C4-2B (cell line): ENCODE measurements at regions not wholly inside any gene's neighbourhood (a gene's known extent, or its start where the extent isn't known, plus 50 kb on each side); places are given as distances from the start of the nearest gene placed in this dataset.

ENCODE experiments used
- ZFX ChIP-seq: fragments of 450-650 bp; IDR thresholded peaks from 2 replicates; pipeline ENCODE4 v1.6.1; 2017
- TF ChIP-seq, protein P1 (sequence below): fragments of 450-650 bp; conservative IDR thresholded peaks from 2 replicates; pipeline ENCODE4 v1.5.1; 2017; ENCODE audit warnings: mild to moderate bottlenecking

DNA sequence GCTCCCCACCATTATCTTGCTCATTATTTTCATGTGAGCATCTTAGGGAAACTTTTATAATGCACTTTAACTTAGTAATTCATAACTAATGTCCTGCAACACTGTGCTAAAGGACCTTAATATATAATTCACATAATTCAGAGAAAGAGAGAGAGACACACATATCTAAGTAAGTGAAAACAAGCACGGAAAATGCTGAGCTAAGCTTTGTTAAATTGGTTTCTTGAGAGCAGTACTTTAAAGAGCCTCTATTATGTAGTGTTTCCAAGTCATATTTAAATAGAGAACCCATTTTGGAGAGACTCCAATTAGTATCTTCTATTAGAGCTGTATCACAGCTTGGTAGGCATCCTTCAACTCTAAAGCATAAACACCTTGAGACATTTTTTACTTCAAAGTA, 354.1 kb upstream of the SOX14 start:
- TF ChIP-seq, protein P1, sequence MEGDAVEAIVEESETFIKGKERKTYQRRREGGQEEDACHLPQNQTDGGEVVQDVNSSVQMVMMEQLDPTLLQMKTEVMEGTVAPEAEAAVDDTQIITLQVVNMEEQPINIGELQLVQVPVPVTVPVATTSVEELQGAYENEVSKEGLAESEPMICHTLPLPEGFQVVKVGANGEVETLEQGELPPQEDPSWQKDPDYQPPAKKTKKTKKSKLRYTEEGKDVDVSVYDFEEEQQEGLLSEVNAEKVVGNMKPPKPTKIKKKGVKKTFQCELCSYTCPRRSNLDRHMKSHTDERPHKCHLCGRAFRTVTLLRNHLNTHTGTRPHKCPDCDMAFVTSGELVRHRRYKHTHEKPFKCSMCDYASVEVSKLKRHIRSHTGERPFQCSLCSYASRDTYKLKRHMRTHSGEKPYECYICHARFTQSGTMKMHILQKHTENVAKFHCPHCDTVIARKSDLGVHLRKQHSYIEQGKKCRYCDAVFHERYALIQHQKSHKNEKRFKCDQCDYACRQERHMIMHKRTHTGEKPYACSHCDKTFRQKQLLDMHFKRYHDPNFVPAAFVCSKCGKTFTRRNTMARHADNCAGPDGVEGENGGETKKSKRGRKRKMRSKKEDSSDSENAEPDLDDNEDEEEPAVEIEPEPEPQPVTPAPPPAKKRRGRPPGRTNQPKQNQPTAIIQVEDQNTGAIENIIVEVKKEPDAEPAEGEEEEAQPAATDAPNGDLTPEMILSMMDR = no peak
- TF ChIP-seq ZFX = no peak
